Kidney epithelial cell (primary cell): ENCODE measurements at regions not wholly inside any gene's neighbourhood (a gene's known extent, or its start where the extent isn't known, plus 50 kb on each side); places are given as distances from the start of the nearest gene placed in this dataset.

Experiments
- DNase-seq: peaks from one replicate; pipeline ENCODE4 v3.0.0-alpha.2; 2010; ENCODE audit warnings: low read depth
- H3K27me3 ChIP-seq: 2 replicates; pipeline ENCODE4 v1.6.0; 2011; ENCODE audit warnings: low read length; ENCODE audit not compliant: control insufficient read depth, insufficient read depth
- H3K36me3 ChIP-seq: 2 replicates; pipeline ENCODE4 v1.5.1; 2011; ENCODE audit warnings: low read length; ENCODE audit not compliant: control insufficient read depth, insufficient read depth
- H3K4me3 ChIP-seq: 2 replicates; pipeline ENCODE4 v1.5.1; 2011; ENCODE audit warnings: low read depth, mild to moderate bottlenecking, control low read depth, low read length
- TF ChIP-seq, protein P1 (sequence below): IDR thresholded peaks from 2 replicates; pipeline ENCODE4 v1.5.1; 2011; ENCODE audit warnings: mild to moderate bottlenecking, moderate library complexity, low read length, control low read depth, inconsistent platforms; ENCODE audit not compliant: insufficient read depth, poor library complexity, severe bottlenecking

DNA sequence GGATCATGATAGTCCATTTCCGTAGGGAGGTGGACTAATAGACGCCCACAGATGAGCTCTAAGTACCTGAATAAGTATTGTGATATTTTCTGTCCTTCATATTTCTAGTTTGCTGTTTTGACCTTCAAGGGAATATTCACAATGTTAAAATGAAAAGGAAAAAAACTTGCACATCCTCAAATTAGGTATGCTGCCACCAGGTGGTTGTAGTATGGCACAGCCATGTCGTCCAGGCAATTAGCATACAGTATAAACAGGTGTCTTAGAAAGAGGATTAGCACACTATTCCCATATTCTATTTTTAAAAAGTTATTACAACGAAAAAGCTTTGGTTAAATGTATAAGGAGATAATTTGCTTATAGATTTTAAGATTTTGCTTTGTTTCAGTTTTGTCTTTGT, 802.0 kb downstream of the RPA4 start:
- DNase-seq, result no peak
- Histone ChIP-seq H3K36me3 (no peaks in the 10 kb centered on the region), H3K27me3 (no peaks in the 10 kb centered on the region), H3K4me3 (no peak overlapping the region)
- TF ChIP-seq, protein P1, sequence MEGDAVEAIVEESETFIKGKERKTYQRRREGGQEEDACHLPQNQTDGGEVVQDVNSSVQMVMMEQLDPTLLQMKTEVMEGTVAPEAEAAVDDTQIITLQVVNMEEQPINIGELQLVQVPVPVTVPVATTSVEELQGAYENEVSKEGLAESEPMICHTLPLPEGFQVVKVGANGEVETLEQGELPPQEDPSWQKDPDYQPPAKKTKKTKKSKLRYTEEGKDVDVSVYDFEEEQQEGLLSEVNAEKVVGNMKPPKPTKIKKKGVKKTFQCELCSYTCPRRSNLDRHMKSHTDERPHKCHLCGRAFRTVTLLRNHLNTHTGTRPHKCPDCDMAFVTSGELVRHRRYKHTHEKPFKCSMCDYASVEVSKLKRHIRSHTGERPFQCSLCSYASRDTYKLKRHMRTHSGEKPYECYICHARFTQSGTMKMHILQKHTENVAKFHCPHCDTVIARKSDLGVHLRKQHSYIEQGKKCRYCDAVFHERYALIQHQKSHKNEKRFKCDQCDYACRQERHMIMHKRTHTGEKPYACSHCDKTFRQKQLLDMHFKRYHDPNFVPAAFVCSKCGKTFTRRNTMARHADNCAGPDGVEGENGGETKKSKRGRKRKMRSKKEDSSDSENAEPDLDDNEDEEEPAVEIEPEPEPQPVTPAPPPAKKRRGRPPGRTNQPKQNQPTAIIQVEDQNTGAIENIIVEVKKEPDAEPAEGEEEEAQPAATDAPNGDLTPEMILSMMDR, result peak; percentile 61

DNA sequence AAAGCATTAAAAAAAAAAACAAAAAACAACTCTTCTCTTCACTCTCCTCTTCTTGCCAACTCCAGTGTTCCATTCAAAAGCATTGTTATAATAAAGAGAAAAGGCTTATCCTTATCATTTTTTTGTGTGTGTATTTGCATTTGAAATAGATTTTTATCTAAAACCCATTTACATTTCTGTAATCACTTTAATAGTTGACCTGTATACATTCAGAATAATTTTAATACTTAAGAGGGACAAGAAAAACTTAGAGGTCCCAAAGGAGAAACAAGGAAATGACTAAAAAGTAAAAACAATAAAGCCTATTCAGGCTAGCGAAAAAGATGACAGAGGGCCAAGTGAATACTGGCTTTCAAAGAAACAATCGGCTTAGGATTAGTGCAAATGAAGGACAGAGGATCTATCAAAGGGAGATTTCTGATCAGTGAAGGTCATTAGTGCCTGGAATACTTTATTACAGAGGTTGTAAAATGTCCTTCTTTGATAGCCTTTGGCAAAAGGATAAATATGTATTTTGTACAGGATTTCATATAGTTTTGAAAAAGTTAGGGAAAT, 808.3 kb downstream of the RPA4 start:
- Histone ChIP-seq H3K27me3 (no peaks in the 10 kb centered on the region), H3K36me3 (no peaks in the 10 kb centered on the region), H3K4me3 (no peak overlapping the region)
- no peak for DNase-seq
- TF ChIP-seq, protein P1, result no peak

DNA sequence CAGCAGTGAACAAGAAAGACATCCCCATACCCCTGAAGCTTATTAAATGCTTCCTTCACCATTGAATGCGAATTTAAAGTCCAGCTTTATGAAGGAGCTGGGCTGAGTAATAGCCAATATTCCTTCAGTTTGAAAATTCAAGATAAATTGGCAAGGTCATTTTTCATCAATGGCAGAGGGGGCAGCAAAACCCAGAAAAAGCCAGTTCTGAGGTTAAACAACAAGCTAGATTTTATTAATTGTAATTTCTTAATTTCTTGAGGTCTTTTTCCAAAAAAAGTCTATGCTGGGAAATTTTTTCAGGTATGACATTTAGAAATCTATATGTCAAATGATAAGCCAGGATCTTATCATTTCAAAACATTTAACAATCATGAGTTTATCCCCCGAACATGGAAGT, 808.9 kb downstream of the RPA4 start:
- TF ChIP-seq, protein P1, result no peak
- no peak overlapping the region for H3K4me3 ChIP-seq

DNA sequence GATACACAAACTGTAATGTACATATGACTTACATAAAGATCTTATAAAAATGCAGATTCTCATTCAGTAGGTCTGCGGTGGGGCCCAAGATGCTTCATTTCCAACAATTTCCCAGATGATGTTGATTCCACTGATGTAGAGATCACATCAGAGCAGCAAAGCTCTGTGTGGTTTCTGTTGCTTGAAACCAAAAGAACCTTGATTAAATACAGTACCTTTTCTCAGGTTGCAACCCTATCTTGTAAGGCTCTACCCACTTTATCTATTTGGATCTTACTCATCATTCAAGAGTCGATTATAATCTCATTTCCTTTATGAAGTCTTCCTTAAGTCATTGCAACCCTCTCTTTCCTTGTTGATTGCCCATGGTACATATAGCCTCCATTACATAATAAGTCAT, 816.8 kb downstream of the RPA4 start:
- no peaks in the 10 kb centered on the region for H3K36me3 ChIP-seq
- H3K27me3 ChIP-seq, result no peaks in the 10 kb centered on the region
- no peak overlapping the region for H3K4me3 ChIP-seq
- no peak for DNase-seq
- TF ChIP-seq, protein P1, result no peak

More for the DNA sequence above, 808.9 kb downstream of the RPA4 start:
- DNase-seq, result no peak
- H3K36me3 ChIP-seq, result no peaks in the 10 kb centered on the region
- H3K27me3 ChIP-seq, result no peaks in the 10 kb centered on the region

DNA sequence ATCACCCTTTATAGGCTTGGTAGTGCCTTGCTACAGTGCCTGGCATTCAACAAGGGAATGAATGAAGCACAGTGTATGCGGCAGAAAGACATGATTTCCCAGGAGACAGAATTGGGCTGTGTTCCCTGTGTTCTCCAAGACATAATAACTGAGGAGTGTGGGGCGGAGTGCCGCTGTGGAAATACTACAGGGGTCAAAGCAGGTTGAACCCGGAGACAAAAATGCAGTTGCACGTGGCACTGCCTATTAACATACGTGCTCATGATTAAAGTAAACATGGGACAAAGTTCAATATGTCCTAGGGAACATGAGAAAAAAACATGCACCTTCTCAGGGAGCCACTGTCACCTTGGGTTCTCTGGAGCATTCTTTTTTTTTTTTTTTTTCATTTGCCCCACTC, 820.8 kb downstream of the RPA4 start:
- no peaks in the 10 kb centered on the region for H3K36me3 ChIP-seq
- no peak for DNase-seq
- TF ChIP-seq, protein P1, result no peak
- H3K4me3 ChIP-seq, result no peak overlapping the region
- H3K27me3 ChIP-seq, result no peaks in the 10 kb centered on the region

DNA sequence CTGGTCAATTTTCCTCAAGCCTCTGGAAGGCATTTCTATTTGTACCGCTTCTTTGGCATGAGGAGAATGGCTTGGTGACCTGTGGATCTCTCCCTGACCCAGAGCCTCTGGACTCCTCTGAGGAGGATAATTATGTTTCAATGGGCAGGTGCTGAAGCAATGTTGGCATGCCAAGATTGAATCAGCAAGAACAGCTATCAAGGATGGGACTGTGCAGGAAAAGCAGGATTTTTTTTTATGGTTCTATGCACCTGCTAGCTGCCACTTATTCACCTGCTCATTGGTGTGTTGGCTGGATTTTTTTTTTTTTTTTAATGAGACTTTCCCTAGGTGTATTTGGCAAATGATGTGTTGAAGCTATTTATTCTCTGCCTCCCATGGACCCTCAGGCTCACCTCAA, 821.2 kb downstream of the RPA4 start:
- Histone ChIP-seq H3K27me3 (no peaks in the 10 kb centered on the region), H3K36me3 (no peaks in the 10 kb centered on the region), H3K4me3 (no peak overlapping the region)
- TF ChIP-seq, protein P1, result no peak
- DNase-seq, result no peak
